Inflammatory macrophage treated with lipopolysaccharide for 4 hours (primary cell): ENCODE measurements at regions not wholly inside any gene's neighbourhood (a gene's known extent, or its start where the extent isn't known, plus 50 kb on each side); places are given as distances from the start of the nearest gene placed in this dataset.
A peak's percentile ranks its signal among the peaks of the same experiment; 100 is the strongest.

Source experiments
- DNase-seq: peaks from one replicate; pipeline ENCODE4 v3.0.0-alpha.2; 2020

DNA sequence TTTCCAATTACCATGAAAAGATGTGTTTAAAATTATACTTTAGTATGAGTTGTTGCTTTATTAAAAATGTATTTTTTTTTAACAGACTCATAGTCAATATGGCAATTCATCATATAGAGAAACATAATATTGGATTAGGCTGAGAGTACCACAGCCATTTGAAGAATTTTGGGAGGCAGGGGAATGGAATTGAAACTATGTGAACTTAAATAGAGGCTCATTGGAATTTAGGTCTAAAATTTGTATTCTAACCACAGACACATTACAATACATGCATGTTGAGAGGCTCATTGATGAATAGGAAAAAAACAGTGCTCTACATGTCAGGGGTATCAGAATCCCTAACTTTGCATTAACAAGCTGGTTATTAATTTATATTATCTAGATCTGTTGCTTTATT is 269.6 kb downstream of the DKK2 start:
- DNase-seq: no peak

DNA sequence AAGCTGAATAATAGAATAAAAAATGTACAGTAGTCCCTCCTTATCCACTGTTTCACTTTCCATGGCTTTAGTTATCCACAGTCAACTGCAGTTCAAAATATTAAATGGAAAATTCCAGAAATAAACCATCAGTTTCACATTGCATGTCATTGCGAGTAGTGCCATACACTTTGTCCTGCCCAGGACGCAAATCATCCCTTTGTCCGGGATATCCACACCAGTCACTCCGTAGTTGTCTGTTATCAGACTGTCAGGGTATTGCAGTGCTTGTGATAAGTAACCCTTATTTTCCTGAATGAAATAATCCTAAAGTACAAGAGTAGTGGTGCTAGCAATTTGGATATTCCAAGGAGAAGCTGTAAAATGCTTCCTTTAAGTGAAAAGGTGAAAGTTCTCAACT is 271.3 kb downstream of the DKK2 start:
- no peak for DNase-seq

DNA sequence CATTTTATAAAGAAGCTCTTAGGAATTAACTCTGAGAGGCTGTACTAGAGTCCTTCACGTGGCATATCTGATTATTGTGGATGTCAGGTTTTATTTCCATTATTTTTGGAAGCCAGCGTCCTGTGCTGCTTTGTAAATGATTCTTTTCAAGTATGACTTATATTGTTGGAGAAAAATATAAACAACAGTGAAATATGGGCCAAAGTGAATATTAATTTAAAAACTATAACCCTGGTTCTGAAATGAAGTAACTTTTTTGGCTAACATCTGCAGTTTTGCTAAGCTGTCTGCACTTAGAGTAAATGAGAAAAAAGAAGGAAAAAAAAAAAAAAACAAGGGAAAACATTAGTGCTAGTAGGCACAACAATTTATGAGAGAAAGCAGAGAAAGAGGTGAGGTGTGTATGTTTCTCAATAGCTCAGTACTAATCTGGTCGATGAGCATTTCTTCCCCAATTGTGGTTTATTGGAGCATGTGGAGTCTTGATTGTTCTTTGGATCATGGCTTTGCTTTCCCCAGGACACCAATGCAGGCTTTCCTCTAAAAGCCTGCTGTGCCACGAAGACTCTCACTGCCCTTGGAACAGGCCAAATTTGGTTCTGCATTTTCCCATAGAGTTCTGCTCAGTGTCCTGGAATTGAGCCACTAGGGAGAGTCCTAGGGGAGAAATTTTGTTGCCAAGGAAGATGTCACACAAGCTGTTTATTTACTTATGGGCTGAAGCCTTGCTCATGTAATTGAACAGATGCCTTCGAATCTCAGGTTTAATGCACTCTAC is 273.3 kb downstream of the DKK2 start:
- DNase-seq: no peak

DNA sequence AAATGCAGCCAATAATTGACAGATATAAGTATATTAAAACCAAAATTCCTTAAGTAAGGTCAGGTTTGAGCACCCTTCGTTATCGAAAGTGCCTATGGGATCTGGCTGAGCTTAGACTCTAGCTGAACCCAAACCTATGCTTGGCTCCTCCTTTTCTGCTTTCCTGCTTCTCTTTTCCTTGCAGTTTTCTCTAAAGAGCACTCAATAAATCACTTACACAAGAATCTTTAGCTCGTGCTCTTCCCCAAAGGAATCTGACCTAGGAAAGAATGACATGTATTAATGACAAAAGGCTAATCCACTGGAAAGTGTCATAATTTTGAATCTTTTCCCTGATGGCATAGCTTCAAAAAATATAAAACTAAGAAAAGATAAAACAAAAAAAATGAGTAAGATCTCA is 282.7 kb downstream of the DKK2 start:
- no peak for DNase-seq

DNA sequence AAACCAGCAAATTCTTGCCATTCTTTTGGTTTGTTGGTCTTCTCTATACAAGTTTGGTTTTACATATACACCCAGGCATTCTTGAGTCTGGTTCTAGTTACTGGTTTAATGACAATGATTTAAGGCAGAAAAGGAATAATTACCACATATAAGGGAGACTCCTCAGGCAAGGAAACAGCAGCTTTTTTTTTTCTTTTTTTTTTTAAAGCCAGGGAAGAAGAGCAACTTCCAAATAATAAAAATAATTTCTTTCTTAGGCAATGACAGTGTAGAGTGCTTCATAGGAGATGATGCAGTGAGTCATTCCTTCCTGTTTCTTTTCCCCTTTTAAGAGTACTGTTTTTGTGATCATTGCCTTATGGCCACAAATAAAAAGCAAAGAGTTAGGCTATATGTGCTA is 289.7 kb downstream of the DKK2 start:
- DNase-seq: peak; percentile 74

DNA sequence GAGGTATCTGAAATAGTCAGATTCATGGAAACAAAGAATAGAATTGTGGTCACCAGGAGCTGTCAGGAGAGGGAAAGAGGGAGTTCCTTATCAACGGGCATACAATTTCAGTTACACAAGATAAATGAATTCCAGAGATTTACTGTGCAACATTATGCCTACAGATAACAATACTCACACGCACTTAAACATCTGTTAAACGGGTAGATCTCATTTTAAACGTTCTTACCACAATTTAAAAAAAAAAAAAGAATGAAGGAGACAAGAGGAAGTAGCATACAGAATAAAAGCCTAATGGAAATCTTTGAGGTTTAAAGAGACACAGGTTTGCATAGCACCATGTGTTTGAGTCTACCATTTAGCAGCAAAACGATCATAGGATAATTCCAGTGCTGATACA is 298.0 kb downstream of the DKK2 start:
- no peak for DNase-seq

DNA sequence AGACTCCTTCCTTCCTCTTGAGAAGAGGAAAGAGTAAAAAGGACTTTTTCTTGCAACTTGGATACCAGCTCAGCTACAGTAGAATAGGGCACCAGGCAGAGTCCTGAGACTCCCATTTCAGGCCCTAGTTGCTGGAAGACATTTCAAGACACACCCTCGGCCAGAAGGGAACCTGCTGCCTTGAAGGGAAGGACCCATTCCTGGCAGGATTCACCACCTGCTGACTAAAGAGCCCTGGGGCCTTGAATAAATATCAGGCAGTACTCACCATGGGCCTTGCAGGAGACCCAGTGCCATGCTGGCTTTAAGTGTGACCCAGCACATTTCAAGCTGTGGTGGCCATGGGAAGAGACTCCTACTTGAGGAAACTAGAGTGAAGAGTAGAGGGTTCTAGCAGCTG is 317.6 kb downstream of the DKK2 start:
- no peak for DNase-seq

DNA sequence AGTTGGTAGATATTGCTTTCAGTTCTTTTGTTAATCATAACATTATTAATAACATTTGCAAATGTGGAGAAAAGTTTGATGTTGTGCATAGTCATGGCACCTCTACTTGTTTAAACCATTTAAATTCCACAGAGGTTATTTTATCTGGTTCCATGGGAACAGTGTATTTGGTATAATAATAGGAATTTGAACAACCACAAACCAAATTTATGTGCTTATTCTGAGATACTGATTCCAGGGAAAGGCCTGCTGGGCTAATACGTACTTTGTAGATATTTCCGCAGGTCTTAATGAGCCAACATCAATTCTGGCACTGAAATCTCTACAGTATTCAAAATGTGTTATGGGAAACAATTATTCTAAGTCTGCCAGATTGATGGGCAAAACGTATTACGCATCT is 319.0 kb downstream of the DKK2 start:
- DNase-seq: no peak

DNA sequence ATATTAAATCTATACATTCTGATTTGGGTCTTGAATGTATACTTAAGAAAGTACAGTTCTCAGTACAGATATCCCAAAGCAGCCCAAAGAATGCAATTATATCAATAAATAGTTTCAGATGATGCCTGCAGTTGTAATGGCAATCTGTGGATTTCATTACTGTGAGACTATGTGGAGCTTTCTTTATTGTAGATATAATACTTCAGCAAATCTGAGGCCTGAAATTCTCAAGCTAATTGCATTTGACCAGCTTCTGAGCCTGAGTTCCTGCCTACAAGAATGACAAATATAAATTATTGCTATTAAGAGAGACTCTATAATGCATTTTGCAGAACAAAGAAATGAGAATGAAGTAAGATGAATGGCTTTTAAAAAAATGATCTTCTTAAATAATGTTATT is 320.3 kb downstream of the DKK2 start:
- no peak for DNase-seq

DNA sequence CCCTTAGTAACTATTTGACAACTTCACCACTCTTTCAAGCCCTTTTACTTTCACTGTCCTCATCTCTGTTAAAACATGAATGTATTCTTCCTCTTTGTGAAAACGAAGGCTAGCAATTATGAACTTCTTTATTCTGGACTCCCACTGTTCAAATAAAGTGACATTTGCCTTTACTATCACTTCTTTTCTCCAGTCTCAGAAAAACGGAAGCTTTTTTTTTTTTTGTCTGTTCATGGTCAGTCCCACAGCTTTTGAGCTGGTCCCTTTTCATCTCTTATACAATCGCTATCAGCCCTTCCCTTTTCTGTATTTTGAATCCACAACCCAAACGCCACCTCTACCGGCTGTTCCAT is 327.7 kb downstream of the DKK2 start:
- peak; percentile 85 for DNase-seq

DNA sequence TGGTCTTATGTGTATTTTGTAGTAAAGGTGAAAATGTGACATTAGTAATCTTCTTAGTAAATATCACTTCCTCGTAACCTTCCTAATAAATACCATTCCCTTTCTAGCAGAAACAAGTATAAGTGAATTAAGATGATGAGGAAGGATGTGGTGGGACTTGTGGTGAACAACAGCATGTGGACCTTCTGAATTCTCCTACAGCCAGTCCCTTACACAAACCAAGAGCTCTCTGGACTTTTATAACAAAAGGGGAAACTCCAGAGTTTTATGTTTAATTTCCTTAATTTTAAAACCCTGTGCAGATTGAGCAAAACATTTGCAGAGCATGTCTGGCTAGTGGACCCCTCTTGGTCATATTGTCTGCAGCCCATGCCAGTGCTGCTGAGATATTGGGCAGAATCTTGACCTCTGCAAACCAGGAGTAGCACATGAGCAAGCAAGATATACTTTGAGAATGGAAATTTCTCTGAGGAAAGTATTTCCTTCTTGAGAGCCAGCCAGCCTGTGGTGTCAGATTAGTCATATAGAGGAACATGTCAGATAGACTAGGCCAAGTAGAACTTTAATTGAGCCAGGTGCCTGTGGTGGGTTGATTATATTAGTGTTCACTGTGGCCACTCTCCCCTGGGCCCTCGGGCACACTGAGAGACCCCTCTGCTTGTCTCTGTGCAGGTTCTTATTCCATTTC is 328.2 kb downstream of the DKK2 start:
- peak; percentile 70 for DNase-seq

DNA sequence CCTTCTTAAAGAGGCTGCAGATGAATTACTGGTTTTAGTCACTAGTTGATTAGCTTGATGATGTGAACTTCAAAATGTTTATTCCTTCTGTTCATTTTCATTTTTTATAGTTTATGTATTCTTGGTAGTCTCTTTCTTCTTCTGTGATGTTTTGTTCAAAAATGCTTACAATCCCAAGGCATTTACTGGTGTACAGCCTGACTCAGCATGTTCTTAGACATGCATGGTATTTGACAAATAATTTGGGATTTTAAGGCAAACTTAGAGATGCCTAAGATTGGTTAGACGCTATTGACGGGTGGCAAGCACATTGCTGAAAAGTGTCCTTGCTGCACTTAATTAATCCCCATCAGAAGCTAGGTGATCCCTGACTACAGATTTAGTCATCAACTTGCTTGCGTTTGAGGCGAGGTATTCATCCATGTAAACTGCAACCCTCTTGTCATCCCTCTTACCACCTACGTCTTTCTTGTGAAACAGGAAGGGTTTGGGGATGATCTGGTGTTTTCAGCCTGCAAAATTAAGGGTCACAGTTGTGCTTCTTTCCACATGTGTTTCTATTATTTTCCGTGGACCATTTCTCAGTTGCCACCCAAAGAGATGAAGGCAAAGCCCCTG is 331.8 kb downstream of the DKK2 start:
- DNase-seq: peak; percentile 29

DNA sequence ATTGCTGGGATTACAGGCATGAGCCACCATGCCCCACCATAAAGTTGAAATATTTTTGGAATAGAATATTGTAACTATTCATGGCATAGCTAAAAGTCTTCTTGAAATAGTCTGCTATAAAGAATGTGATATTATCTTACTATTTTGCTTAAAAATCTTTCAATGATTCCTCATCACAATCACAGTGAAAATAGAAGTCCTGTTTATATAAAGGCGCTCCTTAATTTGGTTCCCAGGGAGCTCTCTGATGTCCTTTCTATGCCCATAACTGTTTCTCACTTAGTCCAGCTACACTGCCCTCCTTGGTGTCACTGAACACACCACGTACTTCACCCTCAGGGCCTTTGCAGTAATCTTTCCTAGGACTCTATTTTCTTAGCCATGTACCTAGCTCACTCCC is 331.7 kb upstream of the GIMD1 start:
- DNase-seq: no peak

DNA sequence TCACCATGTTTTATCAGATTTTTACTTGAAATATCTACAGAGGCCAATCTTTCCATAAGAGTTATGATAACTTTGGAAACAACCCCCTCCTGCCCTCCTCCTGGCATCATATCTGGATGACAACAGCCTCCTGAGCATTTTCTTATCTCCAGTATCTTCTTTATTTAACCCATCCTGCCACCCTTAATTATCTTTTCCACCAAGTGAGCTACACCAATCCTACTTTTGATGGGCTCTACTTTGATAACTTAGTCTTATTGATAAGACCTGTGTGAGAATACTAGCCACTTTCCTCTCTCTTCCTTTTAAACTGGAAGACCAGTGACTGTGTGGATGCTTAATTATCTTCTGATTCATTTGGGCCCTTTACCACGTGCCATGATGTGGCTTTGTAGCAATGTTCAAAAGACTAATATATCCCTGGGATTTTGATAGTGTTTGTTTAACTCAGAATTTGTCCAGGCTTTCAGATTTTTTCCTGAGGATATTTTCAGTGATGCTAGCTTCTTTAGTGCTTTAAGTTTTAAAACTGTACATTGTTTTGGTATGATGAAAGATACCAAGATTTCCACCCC is 330.1 kb upstream of the GIMD1 start:
- no peak for DNase-seq

DNA sequence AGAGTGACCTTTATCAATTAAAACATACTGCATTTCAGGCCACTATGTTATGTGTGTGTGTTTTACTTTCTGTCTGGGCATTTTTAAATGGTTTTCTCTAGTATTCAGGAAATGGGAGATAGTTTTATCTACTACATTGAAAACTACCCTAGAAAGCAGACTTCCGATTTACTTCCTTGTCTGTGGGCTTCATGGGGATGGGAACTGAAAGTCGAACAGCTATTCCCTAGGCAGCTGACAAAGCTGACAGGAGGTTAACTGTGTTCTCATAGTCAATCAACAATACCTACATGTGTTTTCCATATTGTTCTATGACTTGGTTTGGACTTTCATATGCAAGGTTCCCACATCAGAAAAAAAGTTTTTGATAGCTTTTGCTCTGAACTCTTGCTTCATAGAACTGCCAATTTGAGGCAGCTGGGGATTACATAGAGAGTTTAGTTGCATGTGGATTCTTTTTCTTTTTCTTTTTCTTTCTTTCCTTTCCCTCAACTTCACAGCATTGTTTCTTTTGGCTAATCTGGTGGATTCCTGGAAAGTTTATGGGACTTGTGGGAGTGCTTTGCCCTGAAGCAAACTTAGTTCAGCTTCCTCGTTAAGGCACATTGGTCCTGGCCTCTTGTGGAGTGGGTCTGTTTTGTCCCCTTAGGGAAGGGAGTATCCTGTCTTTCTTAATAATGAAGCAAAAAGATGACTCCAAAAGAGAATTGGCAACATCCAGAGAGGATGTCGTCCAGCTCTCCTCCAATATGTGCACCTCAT is 327.1 kb upstream of the GIMD1 start:
- peak; percentile 46 for DNase-seq

DNA sequence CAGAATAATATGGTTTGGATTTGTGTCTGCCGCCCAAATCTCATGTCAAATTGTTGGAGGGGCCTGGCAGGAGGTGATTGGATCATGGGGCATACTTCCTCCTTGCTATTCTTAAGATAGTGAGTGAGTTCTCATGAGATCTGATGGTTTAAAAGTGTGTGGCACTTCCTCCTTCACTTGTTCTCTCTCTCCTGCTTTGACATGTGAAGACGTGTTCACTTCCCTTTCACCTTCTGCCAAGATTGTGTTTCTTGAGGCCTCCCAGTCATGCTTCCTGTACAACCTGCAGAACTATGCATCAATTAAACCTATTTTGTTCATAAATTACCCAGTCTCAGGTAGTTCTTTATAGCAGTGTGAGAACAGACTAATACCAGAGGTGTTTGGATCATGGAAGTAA is 325.7 kb upstream of the GIMD1 start:
- DNase-seq: peak; percentile 23

DNA sequence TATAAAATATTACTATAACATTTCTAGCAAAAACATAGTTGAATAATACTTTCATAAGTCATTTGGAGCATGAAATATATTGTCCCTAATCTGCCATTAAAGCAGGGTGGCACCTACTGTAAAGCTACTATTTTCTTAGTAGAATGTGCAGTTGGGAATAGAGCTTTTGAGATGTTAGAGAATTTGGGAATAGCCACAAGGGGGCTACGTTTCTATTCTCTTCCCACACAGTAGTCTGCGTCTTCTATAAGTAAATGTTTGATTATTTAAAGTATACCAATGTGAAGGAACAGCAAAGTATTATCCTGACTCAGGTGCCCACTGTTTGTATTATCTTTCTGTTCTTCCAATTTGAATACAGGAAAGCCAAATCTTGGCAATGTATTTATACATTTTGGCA is 323.2 kb upstream of the GIMD1 start:
- DNase-seq: no peak

DNA sequence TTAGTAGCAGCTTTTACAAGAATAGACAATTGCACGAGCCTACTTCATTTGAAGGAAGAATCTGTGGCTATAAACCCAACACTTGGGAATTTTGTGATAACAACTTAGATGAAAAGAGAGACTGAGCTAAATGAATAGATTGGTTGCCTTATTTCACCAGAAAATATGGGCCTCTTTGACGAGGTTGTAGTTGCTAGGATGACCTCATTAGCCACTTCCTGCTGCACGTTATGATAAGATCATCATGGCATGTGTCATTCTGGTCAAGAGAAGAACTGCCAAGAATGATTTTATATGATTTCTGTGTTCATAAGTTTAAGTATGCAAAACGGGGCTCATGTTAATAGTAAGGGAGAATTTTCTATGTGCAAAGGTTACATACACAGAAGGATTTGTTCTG is 321.9 kb upstream of the GIMD1 start:
- peak; percentile 85 for DNase-seq

DNA sequence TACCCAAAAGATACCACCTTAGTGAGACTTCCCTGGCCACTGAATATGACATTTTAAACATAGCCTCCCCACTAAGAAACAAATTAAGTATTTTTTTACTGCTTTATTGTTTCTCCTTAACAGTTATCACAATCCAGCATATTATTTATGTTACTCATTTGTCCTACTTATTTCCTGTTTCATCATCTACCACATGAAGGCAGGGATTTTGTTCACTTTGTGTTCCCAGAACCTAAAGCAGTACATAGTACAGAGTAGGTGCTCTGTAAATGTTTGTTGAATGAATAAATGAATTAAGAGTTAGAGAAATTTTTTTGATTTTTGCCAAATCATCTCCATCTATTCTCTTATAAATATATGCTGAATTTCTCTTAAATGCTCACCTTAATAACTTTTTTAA is 318.4 kb upstream of the GIMD1 start:
- DNase-seq: no peak

DNA sequence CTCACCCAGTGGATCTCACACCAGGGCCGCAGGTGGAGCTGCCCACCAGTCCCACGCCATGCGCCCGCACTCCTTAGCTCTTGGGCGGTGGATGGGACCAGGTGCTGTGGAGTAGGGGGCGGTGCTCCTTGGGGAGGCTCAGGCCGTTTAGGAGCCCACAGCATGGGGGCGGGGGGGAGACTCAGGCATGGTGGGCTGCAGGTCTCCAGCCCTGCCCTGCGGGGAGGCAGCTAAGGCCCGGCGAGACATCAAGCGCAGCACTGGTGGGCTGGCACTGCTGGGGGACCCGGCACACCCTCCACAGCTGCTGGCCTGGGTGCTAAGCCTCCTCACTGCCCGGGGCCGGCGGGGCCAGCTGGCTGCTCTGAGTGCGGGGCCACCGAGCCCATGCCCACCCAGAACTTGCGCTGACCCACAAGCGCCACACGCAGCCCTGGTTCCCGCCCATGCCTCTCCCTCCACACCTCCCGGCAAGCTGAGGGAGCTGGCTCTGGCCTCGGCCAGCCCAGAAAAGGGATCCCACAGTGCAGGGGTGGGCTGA is 312.9 kb upstream of the GIMD1 start:
- DNase-seq: no peak

DNA sequence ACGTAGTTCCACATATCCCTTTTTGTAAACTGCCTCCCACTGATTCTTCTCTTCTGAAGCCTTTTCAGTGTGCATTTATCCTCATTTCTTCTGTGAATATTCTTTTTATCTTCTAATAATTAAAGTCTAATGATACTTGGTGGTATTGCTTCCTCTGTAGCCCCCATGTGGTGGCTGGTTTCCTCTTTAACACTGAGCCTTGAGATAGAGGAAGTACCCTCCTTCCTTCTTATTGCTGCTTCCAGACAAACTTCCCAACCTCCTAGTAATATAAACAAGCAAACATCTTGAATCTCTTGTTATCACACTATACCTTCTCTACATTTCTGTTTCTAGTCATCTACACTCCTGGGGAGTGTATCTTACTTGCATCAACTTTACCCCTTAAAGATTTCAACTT is 310.5 kb upstream of the GIMD1 start:
- peak; percentile 35 for DNase-seq

DNA sequence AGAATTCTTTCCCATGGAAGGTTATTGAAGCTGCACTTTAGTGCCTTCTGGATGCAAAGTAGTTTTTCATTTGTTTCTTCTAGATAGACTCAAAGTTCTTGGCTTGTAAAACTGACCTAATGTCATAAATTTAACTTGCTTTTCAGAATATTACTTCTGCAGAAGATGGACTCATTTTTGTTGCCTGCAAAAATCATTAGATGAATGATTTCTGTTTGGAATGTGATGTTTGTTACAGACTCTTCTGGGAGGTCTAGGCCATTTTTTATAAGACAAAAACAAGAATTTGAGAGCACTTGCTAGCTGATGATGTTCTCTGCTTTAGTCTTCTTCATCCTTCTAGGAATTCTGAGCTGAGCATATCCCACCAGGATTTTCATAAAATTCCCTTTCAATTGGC is 308.6 kb upstream of the GIMD1 start:
- no peak for DNase-seq
